CD14-positive monocyte (primary cell): ENCODE measurements at regions not wholly inside any gene's neighbourhood (a gene's known extent, or its start where the extent isn't known, plus 50 kb on each side); places are given as distances from the start of the nearest gene placed in this dataset.

Experiments
- DNase-seq, 3 donors: peaks; one replicate each; pipeline ENCODE4 v3.0.0-alpha.2; 2011 to 2022
- H2AFZ ChIP-seq: 2 replicates; pipeline ENCODE4 v1.6.0; 2012; ENCODE audit warnings: mild to moderate bottlenecking, low read depth, low read length, inconsistent platforms; ENCODE audit not compliant: insufficient read depth, poor library complexity, severe bottlenecking
- H3K27ac ChIP-seq, 2 donors: 1 replicate in 1 of 2; 2 replicates in 1 of 2; pipeline ENCODE4 v1.5.1; 2012 to 2013; ENCODE audit warnings: low read length in 2 of 2, control low read depth in 1 of 2, inconsistent platforms in 1 of 2, low read depth in 1 of 2, mild to moderate bottlenecking in 1 of 2
- H3K27me3 ChIP-seq, 2 donors: one replicate each; pipeline versions ENCODE4 v1.6.0 to v1.6.1; 2011 to 2013; ENCODE audit warnings: low read length in 2 of 2; ENCODE audit not compliant: control insufficient read depth in 2 of 2, insufficient read depth in 2 of 2
- H3K36me3 ChIP-seq, 2 donors: replicated peaks in 1 of 2; 1 replicate in 1 of 2; 2 replicates in 1 of 2; pipeline versions ENCODE4 v1.5.1 to v1.6.1; 2012 to 2013; ENCODE audit warnings: low read length in 2 of 2, control low read depth in 1 of 2, inconsistent platforms in 1 of 2, mild to moderate bottlenecking in 1 of 2; ENCODE audit not compliant: insufficient read depth in 2 of 2, control insufficient read depth in 1 of 2
- H3K4me1 ChIP-seq, 2 donors: 1 replicate in 1 of 2; 2 replicates in 1 of 2; pipeline versions ENCODE4 v1.5.1 to v1.6.1; 2012 to 2013; ENCODE audit warnings: low read length in 2 of 2, control low read depth in 1 of 2, inconsistent platforms in 1 of 2, mild to moderate bottlenecking in 1 of 2, moderate library complexity in 1 of 2; ENCODE audit not compliant: insufficient read depth in 2 of 2, control insufficient read depth in 1 of 2
- H3K4me2 ChIP-seq: replicated peaks from 2 replicates; pipeline ENCODE3; 2012; ENCODE audit warnings: low read length, moderate library complexity, mild to moderate bottlenecking; ENCODE audit not compliant: poor library complexity, severe bottlenecking; ENCODE audit errors: extremely low read depth
- H3K4me3 ChIP-seq, 3 experiments: fragments of 200-600 bp in 1 of 3; sonication (generic) in 1 of 3; replicated peaks in 1 of 3; 1 replicate in 2 of 3; 2 replicates in 1 of 3; pipeline ENCODE4 v1.5.1; 2011 to 2013; ENCODE audit warnings: low read length in 3 of 3, mild to moderate bottlenecking in 3 of 3, control low read depth in 2 of 3, low read depth in 2 of 3, inconsistent platforms in 1 of 3, moderate library complexity in 1 of 3
- H3K79me2 ChIP-seq: 2 replicates; pipeline ENCODE4 v1.6.0; 2012; ENCODE audit warnings: mild to moderate bottlenecking, control low read depth, inconsistent platforms, low read length, moderate library complexity; ENCODE audit not compliant: insufficient read depth
- H3K9ac ChIP-seq: 2 replicates; pipeline ENCODE4 v1.6.0; 2017; ENCODE audit warnings: low read length, mild to moderate bottlenecking; ENCODE audit not compliant: insufficient read depth, poor library complexity, severe bottlenecking
- H3K9me3 ChIP-seq, 2 donors: replicated peaks in 1 of 2; 1 replicate in 1 of 2; 2 replicates in 1 of 2; pipeline versions ENCODE4 v1.5.1 to v1.6.1; 2012 to 2013; ENCODE audit warnings: low read length in 2 of 2, control low read depth in 1 of 2; ENCODE audit not compliant: control insufficient read depth in 1 of 2, insufficient read depth in 1 of 2
- H4K20me1 ChIP-seq: 2 replicates; pipeline ENCODE4 v1.6.0; 2012; ENCODE audit warnings: mild to moderate bottlenecking, low read length, control low read depth, moderate library complexity; ENCODE audit not compliant: insufficient read depth
- H3K27ac Mint-ChIP-seq, 7 donors: one replicate each; pipeline ENCODE4 v1.8.0; 2020; ENCODE audit warnings: mild to moderate bottlenecking in 7 of 7, mixed read lengths in 7 of 7, moderate library complexity in 6 of 7, inconsistent platforms in 2 of 7
- H3K27me3 Mint-ChIP-seq, 3 donors: one replicate each; pipeline ENCODE4 v1.8.0; 2021 to 2022; ENCODE audit warnings: low read depth in 3 of 3, mild to moderate bottlenecking in 3 of 3, mixed read lengths in 3 of 3, moderate library complexity in 3 of 3, inconsistent platforms in 1 of 3
- H3K36me3 Mint-ChIP-seq, 2 donors: one replicate each; pipeline ENCODE4 v1.8.0; 2020; ENCODE audit warnings: mixed read lengths in 2 of 2, inconsistent platforms in 1 of 2, mild to moderate bottlenecking in 1 of 2
- H3K4me1 Mint-ChIP-seq: one replicate; pipeline ENCODE4 v1.8.0; 2020; ENCODE audit warnings: mild to moderate bottlenecking, mixed read lengths
- H3K4me3 Mint-ChIP-seq, 2 donors: one replicate each; pipeline ENCODE4 v1.8.0; 2020; ENCODE audit warnings: mild to moderate bottlenecking in 2 of 2, mixed read lengths in 2 of 2, moderate library complexity in 1 of 2
- H3K9me3 Mint-ChIP-seq, 7 donors: one replicate each; pipeline ENCODE4 v1.8.0; 2020 to 2022; ENCODE audit warnings: mixed read lengths in 7 of 7, mild to moderate bottlenecking in 6 of 7, moderate library complexity in 6 of 7, inconsistent platforms in 2 of 7
- WGBS: methylation state at CpG from one replicate; pipeline ENCODE4 v1.1.5; 2013; ENCODE audit warnings: missing lambda C conversion rate; ENCODE audit not compliant: insufficient coverage; 5-methylcytosine and 5-hydroxymethylcytosine counted together
- intact Hi-C, 2 donors: fragments of 100-400 bp; cut with micrococcal nuclease; formaldehyde crosslinking; loops; one replicate each; pipeline versions ENCODE4 v1.15.0 to v1.15.1; 2023
- TF ChIP-seq, protein P1 (sequence below): fragments of 200-600 bp; IDR thresholded peaks from one replicate; pipeline ENCODE4 v1.8.0; 2022; ENCODE audit warnings: antibody characterized with exemption, mild to moderate bottlenecking

DNA sequence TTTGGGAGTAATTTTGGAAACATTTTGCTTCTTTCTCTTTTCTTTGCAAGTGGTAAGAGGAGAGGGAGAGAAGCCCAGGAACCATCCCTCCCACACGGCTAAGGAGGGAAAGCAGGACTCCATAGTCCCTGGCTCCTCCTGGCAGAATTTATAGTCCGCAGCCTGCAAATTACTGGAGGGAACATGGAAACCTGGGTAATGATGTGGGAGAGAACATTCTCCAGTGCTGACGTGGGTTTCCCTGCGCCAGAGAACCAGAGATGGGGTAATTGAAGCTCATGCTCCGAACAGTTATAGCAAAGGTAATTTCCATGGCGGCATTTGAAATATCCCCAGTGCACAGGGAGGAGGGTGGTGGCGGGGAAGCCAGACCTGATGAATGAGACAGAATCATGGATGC, 320.4 kb downstream of the RPS24 start:
- no peaks in the 10 kb centered on the region for H3K36me3 Mint-ChIP-seq

DNA sequence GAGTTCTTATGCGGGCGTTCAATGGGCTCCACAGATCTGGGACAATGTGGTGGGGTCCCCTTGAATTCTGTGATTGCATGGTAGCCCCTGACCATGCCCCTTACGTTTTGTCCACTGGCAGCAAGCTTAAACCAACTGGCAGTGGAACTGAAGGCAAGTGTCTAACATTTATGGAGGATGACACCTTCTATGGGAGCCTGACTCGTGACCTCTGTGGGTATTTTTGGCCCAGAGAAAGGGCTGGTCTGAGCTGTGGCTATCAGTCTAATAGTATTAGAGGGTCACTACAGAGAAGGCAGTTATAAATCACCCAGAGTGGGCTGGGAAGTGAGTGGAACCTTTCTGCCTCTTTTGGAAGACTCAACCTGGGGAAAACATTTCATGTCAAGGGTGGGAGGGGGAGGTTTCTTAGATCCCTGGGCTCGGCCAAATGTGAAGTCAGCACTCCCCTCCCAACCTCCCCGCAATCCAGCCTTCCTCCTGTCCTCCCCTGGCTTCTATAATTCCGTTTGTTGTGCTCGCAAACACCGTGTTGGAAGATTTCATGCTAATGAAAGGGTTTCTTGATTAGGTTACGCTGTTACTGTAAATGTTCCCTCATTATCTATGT, 322.7 kb downstream of the RPS24 start:
- H3K4me1 Mint-ChIP-seq, result peaks cover 3% of the 10 kb centered on the region
- H3K79me2 ChIP-seq, result no peaks in the 10 kb centered on the region
- H3K4me3 ChIP-seq, result no peak overlapping the region
- H3K9me3 Mint-ChIP-seq, result no peaks in the 10 kb centered on the region
- H3K4me3 Mint-ChIP-seq, result no peak overlapping the region
- H3K27ac Mint-ChIP-seq, result no peak overlapping the region
- no peak for DNase-seq
- H4K20me1 ChIP-seq, result no peaks in the 10 kb centered on the region
- H3K4me1 ChIP-seq, result no peaks in the 10 kb centered on the region
- H2AFZ ChIP-seq, result no peak overlapping the region
- H3K36me3 ChIP-seq, result no peaks in the 10 kb centered on the region
- H3K4me2 ChIP-seq, result no peak overlapping the region
- intact Hi-C loops, result no loop called here
- no peak overlapping the region for H3K9ac ChIP-seq
- peaks cover 1 to 4% (median 3%) of the 10 kb centered on the region in 3 donors for H3K27me3 Mint-ChIP-seq
- 98% methylated on average over 7 of the region's 10 CpGs for WGBS
- H3K27me3 ChIP-seq, result no peaks in the 10 kb centered on the region
- TF ChIP-seq, protein P1, sequence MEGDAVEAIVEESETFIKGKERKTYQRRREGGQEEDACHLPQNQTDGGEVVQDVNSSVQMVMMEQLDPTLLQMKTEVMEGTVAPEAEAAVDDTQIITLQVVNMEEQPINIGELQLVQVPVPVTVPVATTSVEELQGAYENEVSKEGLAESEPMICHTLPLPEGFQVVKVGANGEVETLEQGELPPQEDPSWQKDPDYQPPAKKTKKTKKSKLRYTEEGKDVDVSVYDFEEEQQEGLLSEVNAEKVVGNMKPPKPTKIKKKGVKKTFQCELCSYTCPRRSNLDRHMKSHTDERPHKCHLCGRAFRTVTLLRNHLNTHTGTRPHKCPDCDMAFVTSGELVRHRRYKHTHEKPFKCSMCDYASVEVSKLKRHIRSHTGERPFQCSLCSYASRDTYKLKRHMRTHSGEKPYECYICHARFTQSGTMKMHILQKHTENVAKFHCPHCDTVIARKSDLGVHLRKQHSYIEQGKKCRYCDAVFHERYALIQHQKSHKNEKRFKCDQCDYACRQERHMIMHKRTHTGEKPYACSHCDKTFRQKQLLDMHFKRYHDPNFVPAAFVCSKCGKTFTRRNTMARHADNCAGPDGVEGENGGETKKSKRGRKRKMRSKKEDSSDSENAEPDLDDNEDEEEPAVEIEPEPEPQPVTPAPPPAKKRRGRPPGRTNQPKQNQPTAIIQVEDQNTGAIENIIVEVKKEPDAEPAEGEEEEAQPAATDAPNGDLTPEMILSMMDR, result no peak
- no peaks in the 10 kb centered on the region for H3K36me3 Mint-ChIP-seq
- H3K27ac ChIP-seq, result no peak overlapping the region
- H3K9me3 ChIP-seq, result no peaks in the 10 kb centered on the region

More for the DNA sequence above, 320.4 kb downstream of the RPS24 start:
- H3K4me3 Mint-ChIP-seq, result no peak overlapping the region
- intact Hi-C loops, result no loop called here
- TF ChIP-seq, protein P1, result no peak
- no peaks in the 10 kb centered on the region for H3K4me1 Mint-ChIP-seq
- 98% methylated on average over 5 of the region's 7 CpGs for WGBS
- no peaks in the 10 kb centered on the region for H3K9me3 Mint-ChIP-seq
- Histone ChIP-seq H3K9me3 (no peaks in the 10 kb centered on the region), H3K4me1 (no peaks in the 10 kb centered on the region), H3K27me3 (no peaks in the 10 kb centered on the region), H3K79me2 (no peaks in the 10 kb centered on the region), H3K4me2 (no peak overlapping the region), H3K4me3 (no peak overlapping the region), H3K27ac (no peak overlapping the region), H4K20me1 (no peaks in the 10 kb centered on the region), H3K9ac (no peak overlapping the region), H3K36me3 (no peaks in the 10 kb centered on the region), H2AFZ (no peak overlapping the region)
- DNase-seq, result no peak
- no peak overlapping the region for H3K27ac Mint-ChIP-seq
- peaks cover 4 to 6% (median 4%) of the 10 kb centered on the region in 3 donors for H3K27me3 Mint-ChIP-seq
